ENCODE measurements at regions not wholly inside any gene's neighbourhood (a gene's known extent, or its start where the extent isn't known, plus 50 kb on each side); places are given as distances from the start of the nearest gene placed in this dataset.

DNA sequence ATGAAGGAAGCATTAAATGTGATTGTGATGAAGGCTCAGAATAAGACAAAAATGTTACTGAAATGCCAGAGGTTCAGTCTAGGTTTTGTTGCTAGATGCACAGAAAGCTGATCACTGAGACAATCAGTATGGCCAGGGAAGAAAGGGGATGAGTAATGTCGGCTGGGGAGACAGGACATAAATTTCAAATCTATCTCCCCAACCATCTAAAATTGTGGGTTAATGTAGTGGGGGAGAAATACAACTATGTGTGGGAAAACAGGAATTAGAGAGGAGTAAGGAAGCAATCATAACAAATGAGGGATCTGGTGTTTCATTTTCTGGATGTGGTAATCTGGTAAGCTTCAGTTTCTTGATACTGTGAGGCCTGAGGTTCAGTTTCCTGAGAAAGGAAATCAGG lies 1111.0 kb downstream of the XPNPEP1 start:
- TF ChIP-seq EZH2 (IDR thresholded peaks at IDR 0.05; ENCODE audit: low read length, missing control alignments) (no peak), CTCF (conservative IDR thresholded peaks at IDR 0.05 in 1 of 2, IDR thresholded peaks at IDR 0.05 in 1 of 2; ENCODE audit: low read depth in 1 of 2, low read length in 2 of 2) (no peak)

Data from fibroblast of lung (primary cell).